Prostate gland (tissue), 2 donors: ENCODE measurements at regions not wholly inside any gene's neighbourhood (a gene's known extent, or its start where the extent isn't known, plus 50 kb on each side); places are given as distances from the start of the nearest gene placed in this dataset.

Experiments
- CTCF ChIP-seq, 4 experiments: fragments of 200-600 bp in 2 of 4; fragments of 450-650 bp in 2 of 4; sonication (generic) in 2 of 4; IDR thresholded peaks; 1 replicate in 3 of 4; 2 replicates in 1 of 4; pipeline ENCODE4 v1.5.1; 2016 to 2019; ENCODE audit warnings: antibody characterized with exemption in 4 of 4, mild to moderate bottlenecking in 2 of 4, moderate library complexity in 2 of 4
- POLR2A ChIP-seq: fragments of 450-650 bp; IDR thresholded peaks from one replicate; pipeline ENCODE4 v1.6.1; 2016; ENCODE audit warnings: antibody characterized with exemption, mild to moderate bottlenecking

GRCh38 chr6:1123386-1124375 is 188.2 kb upstream of the FOXQ1 start:
- TF ChIP-seq CTCF (IDR thresholded peaks at IDR 0.05) (no peak), POLR2A (no peak)
